ENCODE measurements at regions not wholly inside any gene's neighbourhood (a gene's known extent, or its start where the extent isn't known, plus 50 kb on each side); places are given as distances from the start of the nearest gene placed in this dataset.

GRCh38 chr2:220114443-220114842, 487.0 kb downstream of the SLC4A3 start:
- H3K9ac ChIP-seq (ENCODE audit: low read depth, low read length, poor library complexity), result no peak overlapping the region
- no peak overlapping the region for H4K91ac ChIP-seq (ENCODE audit: low read depth, low read length, poor library complexity)
- no peak overlapping the region for H3K14ac ChIP-seq (ENCODE audit: low read length)

GRCh38 chr2:220117025-220117424, 489.6 kb downstream of the SLC4A3 start:
- Histone ChIP-seq H2BK12ac (ENCODE audit: low read length) (no peak overlapping the region), H3K4me1 (ENCODE audit: control insufficient read depth in 2 of 2, insufficient read depth in 1 of 2, low read depth in 1 of 2, low read length in 2 of 2) (no peaks in the 10 kb centered on the region), H2AK5ac (ENCODE audit: low read depth, low read length) (no peak overlapping the region), H3K9ac (ENCODE audit: low read depth, low read length, poor library complexity) (no peak overlapping the region), H4K91ac (ENCODE audit: low read depth, low read length, poor library complexity) (no peak overlapping the region), H2BK15ac (ENCODE audit: low read length) (no peak overlapping the region), H4K8ac (ENCODE audit: low read depth, low read length) (no peak overlapping the region), H2BK120ac (ENCODE audit: low read depth, low read length) (no peak overlapping the region), H3K18ac (ENCODE audit: low read length) (no peak overlapping the region), H2AFZ (ENCODE audit: low read length) (no peak overlapping the region), H3K79me1 (ENCODE audit: low read depth, low read length) (no peaks in the 10 kb centered on the region), H3K4me3 (ENCODE audit: low read length in 2 of 2) (no peak overlapping the region), H3K27me3 (ENCODE audit: control insufficient read depth in 3 of 3, insufficient read depth in 3 of 3, low read depth in 1 of 3, low read length in 3 of 3) (no peaks in the 10 kb centered on the region), H3K27ac (replicated peaks; ENCODE audit: low read length) (no peak overlapping the region), H3K4me2 (ENCODE audit: insufficient read depth, low read length, poor library complexity, severe bottlenecking) (no peak overlapping the region), H3K14ac (ENCODE audit: low read length) (no peak overlapping the region), H3K23ac (ENCODE audit: low read depth, low read length, poor library complexity) (no peak overlapping the region), H3K9me3 (replicated peaks in 1 of 2; ENCODE audit: control insufficient read depth in 2 of 2, insufficient read depth in 1 of 2, low read depth in 1 of 2, low read length in 2 of 2) (peaks cover 1 to 2% of the 10 kb centered on the region in 2 donors), H3K4ac (ENCODE audit: low read length) (no peak overlapping the region), H2BK5ac (ENCODE audit: low read length) (no peak overlapping the region), H3K36me3 (replicated peaks in 1 of 2; ENCODE audit: control insufficient read depth in 2 of 2, insufficient read depth in 2 of 2, low read length in 2 of 2) (no peaks in the 10 kb centered on the region)
- WGBS, 2 donors (ENCODE audit: extremely low coverage in 2 of 2, insufficient read length in 2 of 2, insufficient replicate concordance in 1 of 2), result no CpG with 5 or more reads among the region's 5 CpGs
- DNase-seq (ENCODE audit: low spot score), result no peak

More at GRCh38 chr2:220114443-220114842, 487.0 kb downstream of the SLC4A3 start:
- Histone ChIP-seq H2BK15ac (ENCODE audit: low read length) (no peak overlapping the region), H3K79me1 (ENCODE audit: low read depth, low read length) (no peaks in the 10 kb centered on the region), H2BK12ac (ENCODE audit: low read length) (no peak overlapping the region), H3K36me3 (replicated peaks in 1 of 2; ENCODE audit: control insufficient read depth in 2 of 2, insufficient read depth in 2 of 2, low read length in 2 of 2) (no peaks in the 10 kb centered on the region), H3K4me3 (ENCODE audit: low read length in 2 of 2) (no peak overlapping the region), H2AFZ (ENCODE audit: low read length) (no peak overlapping the region), H3K4me1 (ENCODE audit: control insufficient read depth in 2 of 2, insufficient read depth in 1 of 2, low read depth in 1 of 2, low read length in 2 of 2) (no peaks in the 10 kb centered on the region), H3K27me3 (ENCODE audit: control insufficient read depth in 3 of 3, insufficient read depth in 3 of 3, low read depth in 1 of 3, low read length in 3 of 3) (no peaks in the 10 kb centered on the region), H3K27ac (replicated peaks; ENCODE audit: low read length) (no peak overlapping the region), H2BK5ac (ENCODE audit: low read length) (no peak overlapping the region), H3K9me3 (replicated peaks in 1 of 2; ENCODE audit: control insufficient read depth in 2 of 2, insufficient read depth in 1 of 2, low read depth in 1 of 2, low read length in 2 of 2) (peaks cover 1 to 2% of the 10 kb centered on the region in 2 donors), H3K23ac (ENCODE audit: low read depth, low read length, poor library complexity) (no peak overlapping the region), H4K8ac (ENCODE audit: low read depth, low read length) (no peak overlapping the region), H3K18ac (ENCODE audit: low read length) (no peak overlapping the region), H3K4ac (ENCODE audit: low read length) (no peak overlapping the region), H2AK5ac (ENCODE audit: low read depth, low read length) (no peak overlapping the region), H3K4me2 (ENCODE audit: insufficient read depth, low read length, poor library complexity, severe bottlenecking) (no peak overlapping the region), H2BK120ac (ENCODE audit: low read depth, low read length) (no peak overlapping the region)
- no peak for DNase-seq (ENCODE audit: low spot score)
- no CpG with 5 or more reads among the region's 1 CpG for WGBS, 2 donors (ENCODE audit: extremely low coverage in 2 of 2, insufficient read length in 2 of 2, insufficient replicate concordance in 1 of 2)

GRCh38 chr2:220120041-220120440, 492.6 kb downstream of the SLC4A3 start:
- H3K27me3 ChIP-seq (ENCODE audit: control insufficient read depth in 3 of 3, insufficient read depth in 3 of 3, low read depth in 1 of 3, low read length in 3 of 3), result no peaks in the 10 kb centered on the region
- no peak overlapping the region for H2AK5ac ChIP-seq (ENCODE audit: low read depth, low read length)
- no peak overlapping the region for H2BK15ac ChIP-seq (ENCODE audit: low read length)

GRCh38 chr2:220123751-220124150, 496.3 kb downstream of the SLC4A3 start:
- no peaks in the 10 kb centered on the region for H3K27me3 ChIP-seq (ENCODE audit: control insufficient read depth in 3 of 3, insufficient read depth in 3 of 3, low read depth in 1 of 3, low read length in 3 of 3)
- H3K4ac ChIP-seq (ENCODE audit: low read length), result no peak overlapping the region
- no peaks in the 10 kb centered on the region for H3K36me3 ChIP-seq (replicated peaks in 1 of 2; ENCODE audit: control insufficient read depth in 2 of 2, insufficient read depth in 2 of 2, low read length in 2 of 2)
- no peak overlapping the region for H3K9ac ChIP-seq (ENCODE audit: low read depth, low read length, poor library complexity)
- no peak overlapping the region for H2BK120ac ChIP-seq (ENCODE audit: low read depth, low read length)
- H3K4me2 ChIP-seq (ENCODE audit: insufficient read depth, low read length, poor library complexity, severe bottlenecking), result no peak overlapping the region
- no peak overlapping the region for H3K18ac ChIP-seq (ENCODE audit: low read length)
- WGBS, 2 donors (ENCODE audit: extremely low coverage in 2 of 2, insufficient read length in 2 of 2, insufficient replicate concordance in 1 of 2), result no CpG with 5 or more reads among the region's 2 CpGs
- H2BK5ac ChIP-seq (ENCODE audit: low read length), result no peak overlapping the region
- no peak overlapping the region for H2AK5ac ChIP-seq (ENCODE audit: low read depth, low read length)
- H3K4me3 ChIP-seq (ENCODE audit: low read length in 2 of 2), result no peak overlapping the region
- no peaks in the 10 kb centered on the region for H3K9me3 ChIP-seq (replicated peaks in 1 of 2; ENCODE audit: control insufficient read depth in 2 of 2, insufficient read depth in 1 of 2, low read depth in 1 of 2, low read length in 2 of 2)
- H3K27ac ChIP-seq (replicated peaks; ENCODE audit: low read length), result no peak overlapping the region
- H2BK12ac ChIP-seq (ENCODE audit: low read length), result no peak overlapping the region
- no peak overlapping the region for H3K14ac ChIP-seq (ENCODE audit: low read length)
- no peak overlapping the region for H3K23ac ChIP-seq (ENCODE audit: low read depth, low read length, poor library complexity)
- H3K4me1 ChIP-seq (ENCODE audit: control insufficient read depth in 2 of 2, insufficient read depth in 1 of 2, low read depth in 1 of 2, low read length in 2 of 2), result peaks cover 0 to 2% of the 10 kb centered on the region in 2 donors
- no peak overlapping the region for H2AFZ ChIP-seq (ENCODE audit: low read length)
- no peak overlapping the region for H4K91ac ChIP-seq (ENCODE audit: low read depth, low read length, poor library complexity)
- no peaks in the 10 kb centered on the region for H3K79me1 ChIP-seq (ENCODE audit: low read depth, low read length)
- H4K8ac ChIP-seq (ENCODE audit: low read depth, low read length), result no peak overlapping the region
- H2BK15ac ChIP-seq (ENCODE audit: low read length), result no peak overlapping the region
- no peak for DNase-seq (ENCODE audit: low spot score)

More at GRCh38 chr2:220120041-220120440, 492.6 kb downstream of the SLC4A3 start:
- Histone ChIP-seq H3K4me1 (ENCODE audit: control insufficient read depth in 2 of 2, insufficient read depth in 1 of 2, low read depth in 1 of 2, low read length in 2 of 2) (peaks cover 0 to 2% of the 10 kb centered on the region in 2 donors), H2BK120ac (ENCODE audit: low read depth, low read length) (no peak overlapping the region), H3K14ac (ENCODE audit: low read length) (no peak overlapping the region), H3K4ac (ENCODE audit: low read length) (no peak overlapping the region), H3K79me1 (ENCODE audit: low read depth, low read length) (no peaks in the 10 kb centered on the region), H3K4me2 (ENCODE audit: insufficient read depth, low read length, poor library complexity, severe bottlenecking) (no peak overlapping the region), H3K9ac (ENCODE audit: low read depth, low read length, poor library complexity) (no peak overlapping the region), H3K36me3 (replicated peaks in 1 of 2; ENCODE audit: control insufficient read depth in 2 of 2, insufficient read depth in 2 of 2, low read length in 2 of 2) (no peaks in the 10 kb centered on the region), H2BK5ac (ENCODE audit: low read length) (no peak overlapping the region), H4K8ac (ENCODE audit: low read depth, low read length) (no peak overlapping the region), H4K91ac (ENCODE audit: low read depth, low read length, poor library complexity) (no peak overlapping the region), H3K4me3 (ENCODE audit: low read length in 2 of 2) (no peak overlapping the region), H3K27ac (replicated peaks; ENCODE audit: low read length) (no peak overlapping the region), H3K23ac (ENCODE audit: low read depth, low read length, poor library complexity) (no peak overlapping the region), H3K9me3 (replicated peaks in 1 of 2; ENCODE audit: control insufficient read depth in 2 of 2, insufficient read depth in 1 of 2, low read depth in 1 of 2, low read length in 2 of 2) (peaks cover 1 to 2% of the 10 kb centered on the region in 2 donors), H2AFZ (ENCODE audit: low read length) (no peak overlapping the region), H3K18ac (ENCODE audit: low read length) (no peak overlapping the region), H2BK12ac (ENCODE audit: low read length) (no peak overlapping the region)
- WGBS, 2 donors (ENCODE audit: extremely low coverage in 2 of 2, insufficient read length in 2 of 2, insufficient replicate concordance in 1 of 2), result no CpG with 5 or more reads among the region's 2 CpGs
- DNase-seq (ENCODE audit: low spot score), result no peak

Measured in neuronal stem cell (in vitro differentiated cells).